Caco-2 (cell line): ENCODE measurements at regions not wholly inside any gene's neighbourhood (a gene's known extent, or its start where the extent isn't known, plus 50 kb on each side); places are given as distances from the start of the nearest gene placed in this dataset.

Experiments used
- BruUV-seq: library from RNA; stranded (reverse); fragments of 400-500 nt; replicated peaks from 2 replicates; lab custom pipeline; 2021; lab: Mats Ljungman, UMichigan
- CTCF ChIA-PET: fragments of 300-600 bp; sonication (Branson Sonifier 250); formaldehyde crosslinking; loops from one replicate; lab custom pipeline; 2022; ENCODE audit warnings: antibody characterized with exemption; lab: Charles Lee
- POLR2A ChIA-PET: fragments of 300-600 bp; sonication (Branson Sonifier 250); formaldehyde crosslinking; loops from one replicate; lab custom pipeline; 2022; ENCODE audit warnings: antibody characterized with exemption; lab: Charles Lee
- DNase-seq, 2 experiments: peaks; one replicate each; pipeline versions ENCODE4 v3.0.0 to v3.0.0-alpha.2; 2020 to 2022
- H3K27me3 ChIP-seq: replicated peaks from 2 replicates; pipeline ENCODE4 v1.6.0; 2011; ENCODE audit warnings: low read length; ENCODE audit not compliant: control insufficient read depth, insufficient read depth
- H3K36me3 ChIP-seq: 2 replicates; pipeline ENCODE4 v1.5.1; 2011; ENCODE audit warnings: low read length; ENCODE audit not compliant: control insufficient read depth, insufficient read depth
- H3K4me1 ChIP-seq: fragments of 250-450 bp; sonication (Bioruptor Pico); 2 replicates; pipeline ENCODE4 v1.5.1; 2020; ENCODE audit warnings: mild to moderate bottlenecking
- H3K4me3 ChIP-seq: 2 replicates; pipeline ENCODE4 v1.5.1; 2011; ENCODE audit warnings: low read depth, mild to moderate bottlenecking, control low read depth, low read length
- H3K9me3 ChIP-seq: fragments of 250-450 bp; sonication (Bioruptor Pico); 2 replicates; pipeline ENCODE4 v1.5.1; 2020; ENCODE audit warnings: mild to moderate bottlenecking, moderate library complexity
- H3K27ac Mint-ChIP-seq: one replicate; pipeline ENCODE4 v1.8.0; 2022; ENCODE audit warnings: mixed read lengths; ENCODE audit not compliant: unreplicated experiment
- H3K27me3 Mint-ChIP-seq: one replicate; pipeline ENCODE4 v1.8.0; 2022; ENCODE audit warnings: mixed read lengths; ENCODE audit not compliant: insufficient read depth, unreplicated experiment
- H3K36me3 Mint-ChIP-seq: one replicate; pipeline ENCODE4 v1.8.0; 2022; ENCODE audit warnings: mild to moderate bottlenecking, mixed read lengths; ENCODE audit not compliant: insufficient read depth, unreplicated experiment
- H3K4me1 Mint-ChIP-seq: one replicate; pipeline ENCODE4 v1.8.0; 2022; ENCODE audit warnings: low read depth, mixed read lengths; ENCODE audit not compliant: unreplicated experiment
- H3K4me3 Mint-ChIP-seq: one replicate; pipeline ENCODE4 v1.8.0; 2022; ENCODE audit warnings: mild to moderate bottlenecking, moderate library complexity, mixed read lengths; ENCODE audit not compliant: unreplicated experiment
- H3K9me3 Mint-ChIP-seq: one replicate; pipeline ENCODE4 v1.8.0; 2022; ENCODE audit warnings: mixed read lengths; ENCODE audit not compliant: unreplicated experiment
- intact Hi-C: fragments of 100-400 bp; cut with micrococcal nuclease; formaldehyde crosslinking; loops from one replicate; pipeline ENCODE4 v1.10.0; 2022; ENCODE audit not compliant: unreplicated experiment
- TF ChIP-seq, protein P1 (sequence below), 2 experiments: fragments of 200-600 bp in 1 of 2; IDR thresholded peaks; 1 replicate in 1 of 2; 2 replicates in 1 of 2; pipeline versions ENCODE4 v1.5.1 to v1.8.0; 2011 to 2022; ENCODE audit warnings: antibody characterized with exemption in 1 of 2, control low read depth in 1 of 2, inconsistent platforms in 1 of 2, low read depth in 1 of 2, low read length in 1 of 2, mild to moderate bottlenecking in 1 of 2, moderate library complexity in 1 of 2; ENCODE audit not compliant: insufficient read depth in 1 of 2, severe bottlenecking in 1 of 2, unreplicated experiment in 1 of 2

DNA sequence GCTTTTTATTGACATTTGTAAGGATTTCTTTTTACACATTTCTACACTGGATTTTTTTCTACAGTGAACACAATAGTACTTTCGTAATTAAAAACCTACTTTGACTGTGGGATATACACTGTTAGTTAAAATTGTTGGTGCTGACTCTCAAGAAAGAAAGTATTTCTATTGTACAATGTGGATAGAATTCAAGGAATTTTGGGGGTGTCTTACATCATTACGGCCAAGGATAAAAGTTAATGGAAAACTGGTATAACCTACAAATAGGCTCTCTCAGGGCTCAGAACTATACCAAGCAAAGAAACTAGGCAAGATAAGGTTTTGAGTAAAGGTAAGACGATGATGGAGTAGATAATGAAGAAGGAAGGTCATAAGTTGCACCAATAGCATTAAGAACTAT is 198.4 kb upstream of the PARD3B start:
- Histone ChIP-seq H3K36me3 (no peaks in the 10 kb centered on the region), H3K4me3 (no peak overlapping the region), H3K9me3 (no peaks in the 10 kb centered on the region), H3K4me1 (peaks cover 17% of the 10 kb centered on the region), H3K27me3 (no peaks in the 10 kb centered on the region)
- TF ChIP-seq, protein P1, sequence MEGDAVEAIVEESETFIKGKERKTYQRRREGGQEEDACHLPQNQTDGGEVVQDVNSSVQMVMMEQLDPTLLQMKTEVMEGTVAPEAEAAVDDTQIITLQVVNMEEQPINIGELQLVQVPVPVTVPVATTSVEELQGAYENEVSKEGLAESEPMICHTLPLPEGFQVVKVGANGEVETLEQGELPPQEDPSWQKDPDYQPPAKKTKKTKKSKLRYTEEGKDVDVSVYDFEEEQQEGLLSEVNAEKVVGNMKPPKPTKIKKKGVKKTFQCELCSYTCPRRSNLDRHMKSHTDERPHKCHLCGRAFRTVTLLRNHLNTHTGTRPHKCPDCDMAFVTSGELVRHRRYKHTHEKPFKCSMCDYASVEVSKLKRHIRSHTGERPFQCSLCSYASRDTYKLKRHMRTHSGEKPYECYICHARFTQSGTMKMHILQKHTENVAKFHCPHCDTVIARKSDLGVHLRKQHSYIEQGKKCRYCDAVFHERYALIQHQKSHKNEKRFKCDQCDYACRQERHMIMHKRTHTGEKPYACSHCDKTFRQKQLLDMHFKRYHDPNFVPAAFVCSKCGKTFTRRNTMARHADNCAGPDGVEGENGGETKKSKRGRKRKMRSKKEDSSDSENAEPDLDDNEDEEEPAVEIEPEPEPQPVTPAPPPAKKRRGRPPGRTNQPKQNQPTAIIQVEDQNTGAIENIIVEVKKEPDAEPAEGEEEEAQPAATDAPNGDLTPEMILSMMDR (IDR thresholded peaks at IDR 0.05; ENCODE audit: insufficient read depth in 1 of 2, low read depth in 1 of 2, low read length in 1 of 2, severe bottlenecking in 1 of 2, unreplicated experiment in 1 of 2) = no peak
- no peak overlapping the region for H3K4me3 Mint-ChIP-seq
- DNase-seq = no peak
- peaks cover 29% of the 10 kb centered on the region for H3K4me1 Mint-ChIP-seq
- BruUV-seq = no TSS peak
- CTCF ChIA-PET = no interaction called here
- POLR2A ChIA-PET = no interaction called here
- H3K36me3 Mint-ChIP-seq = no peaks in the 10 kb centered on the region
- H3K9me3 Mint-ChIP-seq = peaks cover 29% of the 10 kb centered on the region
- intact Hi-C loops = no loop called here
- H3K27ac Mint-ChIP-seq = no peak overlapping the region
- no peaks in the 10 kb centered on the region for H3K27me3 Mint-ChIP-seq

DNA sequence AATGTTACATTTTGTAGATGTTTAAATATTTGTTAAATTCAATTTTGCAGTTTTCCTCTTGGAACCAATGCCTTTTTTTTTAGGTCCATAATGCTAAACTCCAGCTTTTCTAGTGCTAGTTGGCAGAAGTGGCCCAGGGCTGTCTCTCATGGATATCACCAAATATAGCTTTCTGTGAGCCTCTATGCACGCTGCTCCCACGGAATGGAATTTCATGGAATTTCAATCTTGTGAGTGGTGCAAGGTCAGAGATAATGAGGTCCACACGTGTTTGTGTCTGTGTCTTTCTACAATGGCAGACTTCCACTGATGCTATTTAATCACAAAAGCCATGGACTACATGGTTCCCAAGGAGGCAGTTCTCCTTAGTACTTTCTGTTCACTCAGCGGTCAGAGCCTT is 191.5 kb upstream of the PARD3B start:
- Histone ChIP-seq H3K9me3 (no peaks in the 10 kb centered on the region), H3K36me3 (no peaks in the 10 kb centered on the region), H3K27me3 (no peaks in the 10 kb centered on the region), H3K4me3 (no peak overlapping the region), H3K4me1 (peaks cover 7% of the 10 kb centered on the region)
- TF ChIP-seq, protein P1 (IDR thresholded peaks at IDR 0.05; ENCODE audit: insufficient read depth in 1 of 2, low read depth in 1 of 2, low read length in 1 of 2, severe bottlenecking in 1 of 2, unreplicated experiment in 1 of 2) = no peak
- ChIA-PET CTCF (no interaction called here), POLR2A (no interaction called here)
- BruUV-seq = no TSS peak
- intact Hi-C loops = no loop called here
- H3K9me3 Mint-ChIP-seq = no peaks in the 10 kb centered on the region
- no peak overlapping the region for H3K4me3 Mint-ChIP-seq
- H3K27ac Mint-ChIP-seq = no peak overlapping the region
- H3K36me3 Mint-ChIP-seq = no peaks in the 10 kb centered on the region
- H3K4me1 Mint-ChIP-seq = peaks cover 13% of the 10 kb centered on the region
- no peaks in the 10 kb centered on the region for H3K27me3 Mint-ChIP-seq
- no peak for DNase-seq

DNA sequence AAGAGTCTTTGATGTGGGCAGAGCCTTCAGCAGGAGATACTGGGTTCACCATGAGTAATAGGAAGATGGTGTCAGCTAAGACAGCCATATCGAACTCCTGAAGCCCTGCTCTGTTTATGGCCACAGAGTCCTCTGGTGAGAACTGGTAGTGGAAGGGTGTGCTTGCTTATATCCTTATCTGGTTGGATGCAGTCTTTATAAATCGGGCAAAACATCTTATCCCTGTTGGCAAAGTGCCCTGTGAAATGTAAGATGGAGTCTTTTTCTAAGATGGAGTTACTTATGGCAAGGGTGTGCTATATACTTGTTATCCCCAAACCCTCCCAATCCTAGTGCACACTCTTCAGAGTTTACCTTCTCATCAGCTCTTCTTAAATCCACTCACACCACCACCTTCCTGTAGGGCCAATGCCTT is 190.8 kb upstream of the PARD3B start:
- no peaks in the 10 kb centered on the region for H3K9me3 ChIP-seq
- H3K4me3 ChIP-seq = no peak overlapping the region
- H3K4me3 Mint-ChIP-seq = no peak overlapping the region
- intact Hi-C loops = no loop called here
- no peak overlapping the region for H3K27ac Mint-ChIP-seq
- no peaks in the 10 kb centered on the region for H3K27me3 ChIP-seq
- ChIA-PET POLR2A (no interaction called here), CTCF (no interaction called here)
- no peaks in the 10 kb centered on the region for H3K27me3 Mint-ChIP-seq
- BruUV-seq = no TSS peak
- DNase-seq = no peak
- TF ChIP-seq, protein P1 (IDR thresholded peaks at IDR 0.05; ENCODE audit: insufficient read depth in 1 of 2, low read depth in 1 of 2, low read length in 1 of 2, severe bottlenecking in 1 of 2, unreplicated experiment in 1 of 2) = no peak
- no peaks in the 10 kb centered on the region for H3K9me3 Mint-ChIP-seq
- H3K36me3 Mint-ChIP-seq = no peaks in the 10 kb centered on the region
- H3K4me1 ChIP-seq = peaks cover 14% of the 10 kb centered on the region
- no peaks in the 10 kb centered on the region for H3K36me3 ChIP-seq
- H3K4me1 Mint-ChIP-seq = peaks cover 13% of the 10 kb centered on the region
